ENCODE measurements at regions not wholly inside any gene's neighbourhood (a gene's known extent, or its start where the extent isn't known, plus 50 kb on each side); places are given as distances from the start of the nearest gene placed in this dataset.

DNA sequence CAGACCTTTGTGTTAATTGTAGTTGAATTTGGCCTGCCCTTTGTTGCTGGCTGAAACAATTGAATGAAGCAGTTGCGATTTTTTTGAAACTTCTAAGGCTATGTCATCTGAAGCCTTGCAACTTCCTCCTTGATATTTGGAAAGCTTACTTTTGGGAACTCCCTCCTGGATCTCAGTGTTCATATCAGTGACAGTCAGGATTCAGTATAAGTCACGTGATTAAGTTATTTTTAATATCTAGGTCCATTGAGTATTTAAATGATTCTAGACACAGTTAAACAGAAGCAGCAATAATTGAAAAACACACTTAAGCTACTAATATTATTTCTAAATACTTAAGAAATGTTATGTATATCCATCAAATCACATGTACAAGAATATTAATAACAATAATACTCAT lies 951.3 kb downstream of the GRIK2 start:
- Histone ChIP-seq H3K27me3 (ENCODE audit: control insufficient read depth in 2 of 2, insufficient read depth in 2 of 2, low read length in 2 of 2) (no peaks in the 10 kb centered on the region), H2AFZ (ENCODE audit: low read depth, low read length) (no peak overlapping the region), H3K79me2 (ENCODE audit: control insufficient read depth, insufficient read depth, low read length) (no peaks in the 10 kb centered on the region), H4K20me1 (replicated peaks; ENCODE audit: control insufficient read depth, extremely low read depth, insufficient read depth, low read length) (no peaks in the 10 kb centered on the region), H3K9ac (replicated peaks; ENCODE audit: extremely low read depth, insufficient read depth, low read length) (no peak overlapping the region), H3K9me3 (replicated peaks; ENCODE audit: control insufficient read depth, insufficient read depth, low read length) (peaks cover 2% of the 10 kb centered on the region), H3K27ac (ENCODE audit: insufficient read depth, low read depth, low read length) (no peak overlapping the region), H3K4me2 (ENCODE audit: insufficient read depth, low read length) (no peak overlapping the region), H3K4me3 (replicated peaks in 1 of 3; ENCODE audit: insufficient read depth in 1 of 3, low read depth in 1 of 3, low read length in 3 of 3) (no peak overlapping the region), H3K4me1 (ENCODE audit: control insufficient read depth, extremely low read depth, insufficient read depth, low read length) (no peaks in the 10 kb centered on the region), H3K9me1 (replicated peaks; ENCODE audit: control insufficient read depth, extremely low read depth, insufficient read depth, low read length) (no peaks in the 10 kb centered on the region), H3K36me3 (ENCODE audit: control insufficient read depth in 2 of 2, extremely low read depth in 1 of 2, insufficient read depth in 2 of 2, low read length in 2 of 2) (no peaks in the 10 kb centered on the region)
- DNase-seq (ENCODE audit: low read depth, low spot score): no peak
- dilution Hi-C loops (cut with MboI; ENCODE audit: extremely low pct_ligation_motif_present, low sequenced_read_pairs): no loop called here
- POLR2A ChIA-PET: no interaction called here
- intact Hi-C loops (cut with micrococcal nuclease): no loop called here
- TF ChIP-seq POLR2A (IDR thresholded peaks at IDR 0.05; ENCODE audit: low read depth, low read length) (no peak), POLR2AphosphoS5 (IDR thresholded peaks at IDR 0.05; ENCODE audit: insufficient read depth, low read depth, low read length) (no peak), FOS (IDR thresholded peaks at IDR 0.05; ENCODE audit: borderline replicate concordance, insufficient read depth, low read length) (no peak)
- TF ChIP-seq, protein P1, sequence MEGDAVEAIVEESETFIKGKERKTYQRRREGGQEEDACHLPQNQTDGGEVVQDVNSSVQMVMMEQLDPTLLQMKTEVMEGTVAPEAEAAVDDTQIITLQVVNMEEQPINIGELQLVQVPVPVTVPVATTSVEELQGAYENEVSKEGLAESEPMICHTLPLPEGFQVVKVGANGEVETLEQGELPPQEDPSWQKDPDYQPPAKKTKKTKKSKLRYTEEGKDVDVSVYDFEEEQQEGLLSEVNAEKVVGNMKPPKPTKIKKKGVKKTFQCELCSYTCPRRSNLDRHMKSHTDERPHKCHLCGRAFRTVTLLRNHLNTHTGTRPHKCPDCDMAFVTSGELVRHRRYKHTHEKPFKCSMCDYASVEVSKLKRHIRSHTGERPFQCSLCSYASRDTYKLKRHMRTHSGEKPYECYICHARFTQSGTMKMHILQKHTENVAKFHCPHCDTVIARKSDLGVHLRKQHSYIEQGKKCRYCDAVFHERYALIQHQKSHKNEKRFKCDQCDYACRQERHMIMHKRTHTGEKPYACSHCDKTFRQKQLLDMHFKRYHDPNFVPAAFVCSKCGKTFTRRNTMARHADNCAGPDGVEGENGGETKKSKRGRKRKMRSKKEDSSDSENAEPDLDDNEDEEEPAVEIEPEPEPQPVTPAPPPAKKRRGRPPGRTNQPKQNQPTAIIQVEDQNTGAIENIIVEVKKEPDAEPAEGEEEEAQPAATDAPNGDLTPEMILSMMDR (IDR thresholded peaks at IDR 0.05; ENCODE audit: extremely low read depth in 1 of 2, insufficient read depth in 1 of 2, low read depth in 1 of 2, low read length in 2 of 2): no peak
- no peak for FAIRE-seq
- CTCF ChIA-PET: no interaction called here
- BruUV-seq (replicated peaks): no TSS peak

DNA sequence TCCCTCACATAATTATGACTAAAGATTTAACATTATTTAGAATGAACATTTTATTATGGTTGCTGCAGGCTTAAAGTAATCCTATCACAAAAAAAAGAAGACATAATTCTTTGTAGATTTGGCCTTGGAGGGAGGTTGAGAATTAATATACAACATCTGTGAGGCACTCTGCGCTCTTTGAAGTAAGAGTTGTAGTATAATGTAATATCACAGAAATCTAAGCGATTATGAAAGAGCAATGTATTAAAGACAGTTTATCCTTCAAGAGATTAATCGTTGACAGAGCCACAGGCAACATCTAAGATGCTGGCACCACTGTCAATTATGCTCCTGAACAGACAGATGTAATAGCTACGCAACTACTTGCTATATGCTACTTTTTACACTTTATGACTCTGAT lies 946.8 kb downstream of the GRIK2 start:
- BruUV-seq (replicated peaks): no TSS peak
- CTCF ChIA-PET: no interaction called here

More for the DNA sequence above, 946.8 kb downstream of the GRIK2 start:
- intact Hi-C loops (cut with micrococcal nuclease): no loop called here
- DNase-seq (ENCODE audit: low read depth, low spot score): no peak
- Histone ChIP-seq H3K36me3 (ENCODE audit: control insufficient read depth in 2 of 2, extremely low read depth in 1 of 2, insufficient read depth in 2 of 2, low read length in 2 of 2) (no peaks in the 10 kb centered on the region), H3K4me3 (replicated peaks in 1 of 3; ENCODE audit: insufficient read depth in 1 of 3, low read depth in 1 of 3, low read length in 3 of 3) (no peak overlapping the region), H4K20me1 (replicated peaks; ENCODE audit: control insufficient read depth, extremely low read depth, insufficient read depth, low read length) (no peaks in the 10 kb centered on the region), H3K4me2 (ENCODE audit: insufficient read depth, low read length) (no peak overlapping the region), H3K9me1 (replicated peaks; ENCODE audit: control insufficient read depth, extremely low read depth, insufficient read depth, low read length) (no peaks in the 10 kb centered on the region), H3K27me3 (ENCODE audit: control insufficient read depth in 2 of 2, insufficient read depth in 2 of 2, low read length in 2 of 2) (no peaks in the 10 kb centered on the region), H2AFZ (ENCODE audit: low read depth, low read length) (no peak overlapping the region), H3K79me2 (ENCODE audit: control insufficient read depth, insufficient read depth, low read length) (no peaks in the 10 kb centered on the region), H3K27ac (ENCODE audit: insufficient read depth, low read depth, low read length) (no peak overlapping the region), H3K4me1 (ENCODE audit: control insufficient read depth, extremely low read depth, insufficient read depth, low read length) (no peaks in the 10 kb centered on the region), H3K9ac (replicated peaks; ENCODE audit: extremely low read depth, insufficient read depth, low read length) (no peak overlapping the region), H3K9me3 (replicated peaks; ENCODE audit: control insufficient read depth, insufficient read depth, low read length) (peaks cover 2% of the 10 kb centered on the region)
- POLR2A ChIA-PET: no interaction called here
- TF ChIP-seq, protein P2, sequence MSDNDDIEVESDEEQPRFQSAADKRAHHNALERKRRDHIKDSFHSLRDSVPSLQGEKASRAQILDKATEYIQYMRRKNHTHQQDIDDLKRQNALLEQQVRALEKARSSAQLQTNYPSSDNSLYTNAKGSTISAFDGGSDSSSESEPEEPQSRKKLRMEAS (IDR thresholded peaks at IDR 0.05; ENCODE audit: insufficient read depth, insufficient read length): no peak
- TF ChIP-seq MYC (IDR thresholded peaks at IDR 0.05; ENCODE audit: low read depth, low read length) (no peak), GATA2 (IDR thresholded peaks at IDR 0.05; ENCODE audit: insufficient read depth, insufficient read length, low read depth, low read length) (no peak), POLR2A (IDR thresholded peaks at IDR 0.05; ENCODE audit: low read depth, low read length) (no peak), FOS (IDR thresholded peaks at IDR 0.05; ENCODE audit: borderline replicate concordance, insufficient read depth, low read length) (no peak), POLR2AphosphoS5 (IDR thresholded peaks at IDR 0.05; ENCODE audit: insufficient read depth, low read depth, low read length) (no peak), JUN (IDR thresholded peaks at IDR 0.05; ENCODE audit: borderline replicate concordance, insufficient read depth, insufficient read length, low read depth) (no peak), EZH2 (IDR thresholded peaks at IDR 0.05; ENCODE audit: borderline replicate concordance, low read depth, low read length, severe bottlenecking) (no peak)
- TF ChIP-seq, protein P1 (IDR thresholded peaks at IDR 0.05; ENCODE audit: extremely low read depth in 1 of 2, insufficient read depth in 1 of 2, low read depth in 1 of 2, low read length in 2 of 2): no peak
- FAIRE-seq: no peak
- dilution Hi-C loops (cut with MboI; ENCODE audit: extremely low pct_ligation_motif_present, low sequenced_read_pairs): no loop called here

All from endothelial cell of umbilical vein (primary cell).